Activated naive CD4-positive, alpha-beta T cell treated with anti-CD3 and anti-CD28 coated beads for 36 hours (primary cell): ENCODE measurements at regions not wholly inside any gene's neighbourhood (a gene's known extent, or its start where the extent isn't known, plus 50 kb on each side); places are given as distances from the start of the nearest gene placed in this dataset.

Source experiments
- CTCF ChIA-PET: fragments of 350-600 bp; sonication (Branson Sonifier 250); formaldehyde crosslinking; loops from one replicate; lab custom pipeline; 2021; ENCODE audit warnings: antibody characterized with exemption; lab: Charles Lee
- DNase-seq: peaks from one replicate; pipeline ENCODE4 v3.0.0-alpha.2; 2020
- H3K27ac Mint-ChIP-seq: one replicate; pipeline ENCODE4 v1.8.0; 2021; ENCODE audit warnings: mild to moderate bottlenecking, mixed read lengths
- H3K27me3 Mint-ChIP-seq: one replicate; pipeline ENCODE4 v1.8.0; 2021; ENCODE audit warnings: low read depth, mixed read lengths
- H3K36me3 Mint-ChIP-seq: one replicate; pipeline ENCODE4 v1.8.0; 2021; ENCODE audit warnings: low read depth, mixed read lengths
- H3K4me1 Mint-ChIP-seq: one replicate; pipeline ENCODE4 v1.8.0; 2021; ENCODE audit warnings: low read depth, mixed read lengths
- H3K4me3 Mint-ChIP-seq: one replicate; pipeline ENCODE4 v1.8.0; 2021; ENCODE audit warnings: mild to moderate bottlenecking, moderate library complexity, mixed read lengths
- H3K9me3 Mint-ChIP-seq: one replicate; pipeline ENCODE4 v1.8.0; 2021; ENCODE audit warnings: mixed read lengths
- intact Hi-C: fragments of 100-400 bp; cut with micrococcal nuclease; formaldehyde crosslinking; loops from one replicate; pipeline ENCODE4 v1.15.1; 2023

DNA sequence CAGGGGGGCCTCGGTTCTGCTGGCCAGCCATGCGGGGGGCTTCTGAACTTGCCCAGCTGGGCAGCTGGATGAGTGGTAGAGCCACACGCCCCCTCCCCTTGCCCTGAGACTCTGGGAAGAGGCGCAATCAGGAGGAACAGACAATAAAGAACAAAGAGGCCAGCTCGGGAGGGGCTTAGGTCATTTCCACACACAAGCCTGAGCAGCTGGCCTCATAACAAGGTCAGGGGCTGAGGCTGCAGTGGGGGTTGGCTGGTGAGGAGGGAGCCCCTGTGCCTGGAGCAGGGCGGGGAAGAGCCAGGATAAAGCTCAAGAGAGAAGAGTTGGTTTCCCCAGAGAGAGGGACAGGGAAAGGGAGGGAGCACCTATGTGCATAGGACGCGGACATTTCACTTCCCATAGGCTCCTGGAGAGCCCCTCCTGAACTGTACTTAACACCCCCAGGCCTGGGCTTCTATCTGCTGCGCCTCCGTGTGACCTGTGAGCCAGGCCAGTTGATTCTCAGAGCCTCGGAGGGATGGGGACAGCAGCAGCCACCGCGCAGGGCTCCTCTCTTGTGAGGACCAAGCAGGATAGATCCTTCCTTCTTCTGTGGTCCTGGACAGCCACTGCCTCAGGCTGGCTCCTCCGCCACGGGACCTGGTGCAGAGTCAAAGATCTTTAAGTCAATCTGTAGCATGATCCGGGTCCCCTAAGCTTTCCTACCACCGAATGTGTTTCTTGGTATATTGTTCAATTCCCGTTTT, 75.3 kb upstream of the GGTA1 start:
- H3K27ac Mint-ChIP-seq: no peak overlapping the region
- no peak for DNase-seq
- intact Hi-C loops: no loop called here
- no peaks in the 10 kb centered on the region for H3K4me1 Mint-ChIP-seq
- H3K27me3 Mint-ChIP-seq: no peaks in the 10 kb centered on the region
- H3K4me3 Mint-ChIP-seq: no peak overlapping the region
- no peaks in the 10 kb centered on the region for H3K36me3 Mint-ChIP-seq
- no peaks in the 10 kb centered on the region for H3K9me3 Mint-ChIP-seq
- CTCF ChIA-PET: interaction anchor here (0.6 kb wide), 1 partner anchor 24 kb away, joined by 3 read pairs; no protein-coding TSS in a partner anchor

DNA sequence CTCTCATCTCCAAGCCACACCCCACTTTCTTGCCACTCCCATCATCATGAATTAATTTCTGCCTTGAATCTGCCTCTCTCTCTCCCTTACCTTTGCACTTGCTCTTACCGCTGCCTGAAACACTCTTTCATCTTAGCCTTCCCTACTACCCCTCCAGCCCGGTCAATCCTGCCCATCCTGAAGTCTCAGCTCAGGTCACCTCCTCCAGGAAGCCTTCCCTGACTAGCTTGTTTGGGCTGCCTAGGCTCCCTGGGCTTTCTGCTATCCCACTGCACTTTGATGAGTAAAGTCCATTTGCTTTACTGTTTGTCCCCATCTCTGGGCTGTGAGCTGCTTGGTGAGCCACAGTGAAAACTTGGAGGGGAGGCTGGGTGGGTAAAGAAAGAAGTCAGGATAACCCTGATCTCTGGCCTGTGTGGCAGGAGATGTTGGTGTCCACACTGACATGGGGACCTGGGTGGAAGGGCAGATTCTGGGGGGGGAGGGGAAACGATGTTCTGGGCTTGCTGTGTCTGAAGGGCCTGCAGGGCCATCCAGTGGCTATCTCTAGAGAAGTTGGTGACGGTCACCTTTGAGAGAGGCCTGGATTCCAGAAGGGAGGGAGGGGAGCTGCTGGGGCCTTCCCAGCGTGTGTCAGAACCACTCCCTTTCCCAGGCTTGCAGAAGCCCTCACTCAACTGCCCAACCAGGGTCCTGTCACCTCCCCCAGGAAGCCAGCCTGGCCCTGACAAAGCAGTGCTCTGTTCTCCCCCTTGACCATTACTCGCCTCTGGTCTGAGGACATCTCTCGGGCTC, 75.0 kb upstream of the DAB2IP start:
- DNase-seq: no peak

DNA sequence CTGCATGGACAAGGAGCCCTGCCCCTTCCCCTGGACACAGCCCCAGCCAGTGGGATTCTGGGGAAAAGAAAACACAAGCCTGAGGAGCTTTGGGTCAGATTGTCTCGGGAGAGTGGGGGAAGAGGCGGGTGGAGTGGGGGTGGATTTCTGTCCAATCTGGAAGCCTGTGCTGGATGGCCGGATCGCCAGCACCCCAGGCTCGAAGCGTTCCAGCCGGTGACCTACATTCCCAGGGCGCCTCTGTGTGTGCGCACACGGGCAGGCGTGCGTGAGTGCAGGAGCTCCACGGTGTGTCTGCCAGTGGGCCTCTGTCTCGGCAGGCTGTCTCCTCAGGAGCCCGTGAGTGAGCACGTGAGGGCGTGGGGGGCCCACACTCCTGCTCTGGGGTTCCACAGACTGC, 74.3 kb upstream of the DAB2IP start:
- intact Hi-C loops: no loop called here
- Mint-ChIP-seq H3K27ac (no peak overlapping the region), H3K27me3 (no peaks in the 10 kb centered on the region), H3K36me3 (no peaks in the 10 kb centered on the region), H3K4me1 (no peaks in the 10 kb centered on the region), H3K4me3 (no peak overlapping the region), H3K9me3 (no peaks in the 10 kb centered on the region)
- CTCF ChIA-PET: no interaction called here
- DNase-seq: no peak

More for the DNA sequence above, 75.0 kb upstream of the DAB2IP start:
- intact Hi-C loops: no loop called here
- Mint-ChIP-seq H3K4me3 (no peak overlapping the region), H3K27ac (no peak overlapping the region), H3K36me3 (no peaks in the 10 kb centered on the region), H3K27me3 (no peaks in the 10 kb centered on the region), H3K4me1 (no peaks in the 10 kb centered on the region), H3K9me3 (no peaks in the 10 kb centered on the region)
- CTCF ChIA-PET: no interaction called here

DNA sequence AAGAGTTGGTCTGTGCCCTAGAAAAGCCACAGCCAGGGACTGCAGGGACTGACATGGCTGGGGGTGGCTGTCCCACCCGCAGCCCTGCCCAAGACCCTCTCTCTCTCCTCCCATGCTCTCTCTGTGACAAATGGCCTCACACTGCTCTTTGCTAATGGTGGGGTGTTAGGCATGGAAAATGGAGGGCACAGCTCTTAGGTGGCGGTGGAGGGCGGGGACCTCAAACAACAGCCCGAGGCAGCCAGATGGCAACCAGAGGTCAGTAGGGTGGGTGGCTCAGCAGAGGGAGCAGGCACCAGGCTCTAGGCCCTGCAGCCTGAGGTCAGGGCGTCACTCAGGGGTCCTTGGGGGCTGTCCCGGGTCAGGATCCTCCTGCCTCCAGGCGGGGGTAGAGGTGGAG, 73.9 kb upstream of the DAB2IP start:
- intact Hi-C loops: no loop called here
- Mint-ChIP-seq H3K4me1 (no peaks in the 10 kb centered on the region), H3K27me3 (peaks cover 3% of the 10 kb centered on the region), H3K4me3 (no peak overlapping the region), H3K27ac (no peak overlapping the region), H3K9me3 (no peaks in the 10 kb centered on the region), H3K36me3 (no peaks in the 10 kb centered on the region)
- CTCF ChIA-PET: no interaction called here
- no peak for DNase-seq

DNA sequence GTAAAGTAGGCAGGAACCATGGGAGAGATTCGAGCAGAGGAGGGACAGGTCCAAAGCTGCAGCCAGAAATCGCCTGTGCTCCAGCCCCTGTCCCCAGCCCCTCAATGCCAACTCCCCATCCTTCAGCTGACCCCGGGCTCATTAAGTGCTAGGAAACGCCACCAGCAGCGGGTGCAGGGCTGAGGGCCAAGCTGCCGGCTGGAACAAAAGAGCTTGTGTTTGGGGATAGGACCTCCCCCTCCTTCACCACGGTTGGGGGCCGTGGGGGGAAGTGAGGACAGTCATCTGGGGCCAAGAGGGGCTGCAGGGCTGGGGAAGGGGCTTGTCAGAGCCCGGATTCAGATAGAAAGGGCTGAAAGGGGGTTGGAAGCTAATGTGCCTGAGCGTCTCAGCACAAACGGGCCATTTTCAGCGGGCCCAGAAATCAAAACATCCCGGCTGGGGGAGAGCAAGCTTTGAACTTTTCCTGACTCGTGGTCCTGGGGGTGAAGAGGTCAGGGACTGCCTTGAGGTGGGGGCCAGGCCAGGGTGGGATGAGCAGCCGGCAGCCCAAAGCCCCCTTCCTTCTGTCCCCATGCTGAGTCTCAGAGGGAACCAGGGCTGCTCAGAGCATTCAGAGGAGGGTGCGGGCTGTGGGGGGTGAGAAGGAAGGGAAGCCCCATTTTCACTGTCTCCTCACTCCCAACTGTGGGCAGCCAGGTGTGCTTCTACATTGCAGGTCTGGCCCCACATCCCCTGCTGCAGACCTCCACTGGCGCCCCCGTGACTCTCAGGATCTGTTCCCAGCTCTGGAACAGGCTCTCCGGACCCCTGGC, 69.4 kb upstream of the DAB2IP start:
- H3K36me3 Mint-ChIP-seq: no peaks in the 10 kb centered on the region
- intact Hi-C loops: no loop called here
- peaks cover 17% of the 10 kb centered on the region for H3K27me3 Mint-ChIP-seq
- no peak for DNase-seq
- H3K4me3 Mint-ChIP-seq: no peak overlapping the region
- no peak overlapping the region for H3K27ac Mint-ChIP-seq
- H3K9me3 Mint-ChIP-seq: no peaks in the 10 kb centered on the region
- CTCF ChIA-PET: no interaction called here
- no peaks in the 10 kb centered on the region for H3K4me1 Mint-ChIP-seq

GRCh38 chr9:121582641-121583040, 68.8 kb upstream of the DAB2IP start:
- Mint-ChIP-seq H3K27ac (no peak overlapping the region), H3K36me3 (no peaks in the 10 kb centered on the region), H3K4me1 (no peaks in the 10 kb centered on the region), H3K4me3 (no peak overlapping the region), H3K27me3 (peaks cover 19% of the 10 kb centered on the region), H3K9me3 (no peaks in the 10 kb centered on the region)
- DNase-seq: no peak
- intact Hi-C loops: no loop called here
- CTCF ChIA-PET: no interaction called here

DNA sequence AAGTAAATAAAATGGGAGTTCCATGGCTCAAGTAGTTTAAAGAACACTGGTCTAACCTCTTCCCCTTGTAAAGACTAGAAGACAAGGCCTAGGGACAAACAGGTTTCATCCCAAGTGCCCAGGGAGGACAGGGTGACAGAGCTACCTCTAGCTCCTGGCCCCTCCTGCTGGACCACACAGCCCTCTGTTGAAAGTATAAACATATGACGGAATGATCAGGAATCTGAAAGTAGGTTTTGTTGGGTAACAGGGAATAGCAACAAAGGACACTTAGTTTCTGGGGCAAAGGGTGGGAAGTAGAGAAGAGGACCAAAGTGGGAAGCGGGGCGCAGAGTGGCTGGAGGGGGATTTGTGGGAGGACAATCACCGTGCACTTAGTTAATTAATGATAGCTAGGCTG, 67.0 kb upstream of the DAB2IP start:
- Mint-ChIP-seq H3K36me3 (no peaks in the 10 kb centered on the region), H3K4me3 (no peak overlapping the region), H3K27me3 (peaks cover 30% of the 10 kb centered on the region), H3K27ac (no peak overlapping the region), H3K9me3 (no peaks in the 10 kb centered on the region), H3K4me1 (no peaks in the 10 kb centered on the region)
- no peak for DNase-seq
- CTCF ChIA-PET: no interaction called here
- intact Hi-C loops: no loop called here

- peaks cover 38% of the 10 kb centered on the region for H3K27me3 Mint-ChIP-seq
- H3K4me3 Mint-ChIP-seq: no peak overlapping the region
- H3K27ac Mint-ChIP-seq: no peak overlapping the region
- no peak for DNase-seq
- H3K4me1 Mint-ChIP-seq: no peaks in the 10 kb centered on the region
- intact Hi-C loops: no loop called here
- H3K9me3 Mint-ChIP-seq: no peaks in the 10 kb centered on the region
- CTCF ChIA-PET: no interaction called here
- no peaks in the 10 kb centered on the region for H3K36me3 Mint-ChIP-seq
These were observed 63.6 kb upstream of the DAB2IP start for GRCh38 chr9:121587863-121588262.

GRCh38 chr9:121589986-121590385, 61.4 kb upstream of the DAB2IP start:
- no peaks in the 10 kb centered on the region for H3K36me3 Mint-ChIP-seq
- intact Hi-C loops: no loop called here
- no peak overlapping the region for H3K27ac Mint-ChIP-seq
- CTCF ChIA-PET: no interaction called here
- H3K4me3 Mint-ChIP-seq: no peak overlapping the region
- H3K27me3 Mint-ChIP-seq: peaks cover 42% of the 10 kb centered on the region
- H3K9me3 Mint-ChIP-seq: no peaks in the 10 kb centered on the region
- H3K4me1 Mint-ChIP-seq: no peaks in the 10 kb centered on the region
- no peak for DNase-seq

DNA sequence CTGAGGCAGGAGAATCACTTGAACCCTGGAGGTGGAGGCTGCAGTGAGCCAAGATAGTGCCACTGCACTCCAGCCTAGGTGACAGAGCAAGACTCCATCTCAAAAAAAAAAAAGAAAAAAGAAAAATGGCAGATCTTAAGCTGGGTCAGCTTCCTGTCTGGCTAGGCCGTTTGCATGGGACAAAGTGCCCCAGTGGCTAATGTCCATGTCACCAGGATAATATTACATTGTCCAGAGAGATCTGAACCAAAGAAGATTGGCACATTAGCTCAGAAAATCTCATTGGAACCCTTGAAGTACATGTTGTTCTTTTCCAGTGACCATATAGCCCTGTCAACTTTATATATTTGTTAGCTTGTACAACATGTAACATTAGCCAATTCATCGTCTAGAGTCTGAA, 59.2 kb upstream of the DAB2IP start:
- H3K27ac Mint-ChIP-seq: no peak overlapping the region
- no peaks in the 10 kb centered on the region for H3K4me1 Mint-ChIP-seq
- no peaks in the 10 kb centered on the region for H3K36me3 Mint-ChIP-seq
- DNase-seq: no peak
- peaks cover 2% of the 10 kb centered on the region for H3K9me3 Mint-ChIP-seq
- intact Hi-C loops: no loop called here
- CTCF ChIA-PET: no interaction called here
- no peak overlapping the region for H3K4me3 Mint-ChIP-seq
- H3K27me3 Mint-ChIP-seq: peaks cover 37% of the 10 kb centered on the region

GRCh38 chr9:121593066-121593465, 58.4 kb upstream of the DAB2IP start:
- H3K4me3 Mint-ChIP-seq: no peak overlapping the region
- CTCF ChIA-PET: no interaction called here
- H3K36me3 Mint-ChIP-seq: peaks cover 2% of the 10 kb centered on the region

DNA sequence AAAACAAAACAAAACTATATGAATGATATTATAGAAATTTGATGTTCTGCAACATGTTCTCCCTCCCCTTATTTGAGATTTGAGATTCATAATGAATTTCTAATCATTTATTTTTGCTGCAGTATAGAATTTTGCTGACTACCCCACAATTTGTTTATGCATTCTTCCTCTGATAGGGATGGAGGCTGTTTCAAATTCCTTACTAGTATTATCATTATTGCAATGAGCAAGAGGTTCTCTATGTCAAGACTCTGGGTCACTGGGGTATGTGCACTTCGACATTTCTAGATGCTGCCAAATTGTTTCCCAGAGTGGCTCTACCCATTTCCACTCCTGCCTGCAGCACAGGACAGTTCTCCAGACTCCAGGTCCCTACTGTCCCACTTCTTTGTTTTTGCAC, 54.9 kb upstream of the DAB2IP start:
- Mint-ChIP-seq H3K36me3 (peaks cover 2% of the 10 kb centered on the region), H3K4me1 (peaks cover 3% of the 10 kb centered on the region), H3K27ac (no peak overlapping the region), H3K9me3 (peaks cover 5% of the 10 kb centered on the region), H3K27me3 (peaks cover 38% of the 10 kb centered on the region), H3K4me3 (no peak overlapping the region)
- no peak for DNase-seq
- intact Hi-C loops: no loop called here
- CTCF ChIA-PET: no interaction called here

More at GRCh38 chr9:121593066-121593465, 58.4 kb upstream of the DAB2IP start:
- Mint-ChIP-seq H3K4me1 (no peaks in the 10 kb centered on the region), H3K9me3 (peaks cover 5% of the 10 kb centered on the region), H3K27ac (no peak overlapping the region), H3K27me3 (peaks cover 40% of the 10 kb centered on the region)
- intact Hi-C loops: no loop called here
- no peak for DNase-seq
